ENCODE measurements at regions not wholly inside any gene's neighbourhood (a gene's known extent, or its start where the extent isn't known, plus 50 kb on each side); places are given as distances from the start of the nearest gene placed in this dataset.

DNA sequence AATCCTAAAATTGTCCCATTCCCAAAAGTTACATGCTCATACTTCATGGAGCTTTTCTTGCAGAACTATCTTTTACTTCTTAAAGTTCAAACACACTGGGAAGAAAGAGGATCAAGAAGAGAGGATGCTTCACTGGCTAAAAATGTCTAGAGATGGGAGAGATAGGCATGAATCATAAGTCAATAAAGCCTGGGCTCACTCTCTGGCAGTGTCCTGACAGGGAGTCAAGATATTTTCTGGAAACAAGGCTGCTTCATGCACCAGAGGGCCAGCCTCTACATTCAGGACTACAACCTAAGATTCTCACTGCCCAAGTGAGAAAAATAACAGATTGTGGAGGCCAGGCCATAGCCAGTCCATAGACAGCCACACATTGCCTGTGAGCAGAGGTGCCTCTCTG is 1358.4 kb downstream of the EFNA5 start:
- no peaks in the 10 kb centered on the region for H3K36me3 ChIP-seq
- no peaks in the 10 kb centered on the region for H3K4me1 ChIP-seq
- no peak overlapping the region for H3K27ac ChIP-seq
- no peak for DNase-seq
- no peaks in the 10 kb centered on the region for H3K27me3 ChIP-seq
- intact Hi-C loops (cut with DNase I; ENCODE audit: low total_unique reads), result no loop called here
- TF ChIP-seq, protein P1, sequence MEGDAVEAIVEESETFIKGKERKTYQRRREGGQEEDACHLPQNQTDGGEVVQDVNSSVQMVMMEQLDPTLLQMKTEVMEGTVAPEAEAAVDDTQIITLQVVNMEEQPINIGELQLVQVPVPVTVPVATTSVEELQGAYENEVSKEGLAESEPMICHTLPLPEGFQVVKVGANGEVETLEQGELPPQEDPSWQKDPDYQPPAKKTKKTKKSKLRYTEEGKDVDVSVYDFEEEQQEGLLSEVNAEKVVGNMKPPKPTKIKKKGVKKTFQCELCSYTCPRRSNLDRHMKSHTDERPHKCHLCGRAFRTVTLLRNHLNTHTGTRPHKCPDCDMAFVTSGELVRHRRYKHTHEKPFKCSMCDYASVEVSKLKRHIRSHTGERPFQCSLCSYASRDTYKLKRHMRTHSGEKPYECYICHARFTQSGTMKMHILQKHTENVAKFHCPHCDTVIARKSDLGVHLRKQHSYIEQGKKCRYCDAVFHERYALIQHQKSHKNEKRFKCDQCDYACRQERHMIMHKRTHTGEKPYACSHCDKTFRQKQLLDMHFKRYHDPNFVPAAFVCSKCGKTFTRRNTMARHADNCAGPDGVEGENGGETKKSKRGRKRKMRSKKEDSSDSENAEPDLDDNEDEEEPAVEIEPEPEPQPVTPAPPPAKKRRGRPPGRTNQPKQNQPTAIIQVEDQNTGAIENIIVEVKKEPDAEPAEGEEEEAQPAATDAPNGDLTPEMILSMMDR (IDR thresholded peaks at IDR 0.05 in 4 of 5, conservative IDR thresholded peaks at IDR 0.05 in 1 of 5), result no peak
- no peak for TF ChIP-seq POLR2A (IDR thresholded peaks at IDR 0.05)
- H3K4me3 ChIP-seq, result no peak overlapping the region
- H3K9me3 ChIP-seq, result no peaks in the 10 kb centered on the region
- no peak for ATAC-seq
- in situ Hi-C loops (cut with MboI; ENCODE audit: low sequenced_read_pairs in 4 of 4), result no loop called here

DNA sequence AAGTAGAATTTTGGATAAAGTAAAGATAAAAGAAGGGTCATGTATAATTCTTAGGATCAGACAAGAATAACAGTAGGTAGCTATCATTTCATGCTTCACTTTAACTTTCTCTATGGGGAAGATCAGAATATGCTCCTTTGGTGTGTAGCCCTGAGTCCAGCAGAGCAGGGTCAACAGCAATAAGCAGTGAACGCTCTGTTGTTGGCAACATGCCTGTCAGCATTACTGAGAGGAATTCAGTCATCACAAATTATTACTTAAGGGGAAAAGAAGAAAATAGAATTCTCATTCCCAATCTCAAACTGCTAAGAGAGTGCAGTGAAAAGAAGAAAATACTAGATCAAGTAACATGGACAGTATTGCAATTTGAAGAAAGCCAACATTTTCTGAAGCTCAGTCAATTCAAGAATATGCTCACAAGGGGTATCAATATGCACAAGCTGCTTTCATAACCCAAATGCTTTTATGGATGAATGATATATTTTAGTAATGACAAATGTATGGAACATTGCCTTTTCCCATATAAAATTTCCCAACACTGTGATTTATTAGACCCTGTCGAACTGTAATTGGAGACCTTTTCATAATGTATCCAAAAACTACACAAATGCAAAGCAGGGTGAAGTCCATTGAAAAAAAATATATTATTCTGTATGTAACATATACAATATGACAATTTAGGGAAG is 1359.4 kb downstream of the EFNA5 start:
- Histone ChIP-seq H3K9me3 (no peaks in the 10 kb centered on the region), H3K4me1 (no peaks in the 10 kb centered on the region), H3K27ac (no peak overlapping the region), H3K36me3 (no peaks in the 10 kb centered on the region), H3K4me3 (no peak overlapping the region), H3K27me3 (no peaks in the 10 kb centered on the region)
- no peak for ATAC-seq
- intact Hi-C loops (cut with DNase I; ENCODE audit: low total_unique reads) (no loop called here), in situ Hi-C loops (cut with MboI; ENCODE audit: low sequenced_read_pairs in 4 of 4) (no loop called here)
- TF ChIP-seq, protein P1 (IDR thresholded peaks at IDR 0.05 in 4 of 5, conservative IDR thresholded peaks at IDR 0.05 in 1 of 5), result no peak
- DNase-seq, result no peak

- in situ Hi-C loops (cut with MboI; ENCODE audit: low sequenced_read_pairs in 4 of 4), result no loop called here
These were observed 1363.5 kb downstream of the EFNA5 start for GRCh38 chr5:106307265-106307664.

GRCh38 chr5:106306313-106307028 is 1364.3 kb downstream of the EFNA5 start:
- TF ChIP-seq POLR2A (IDR thresholded peaks at IDR 0.05), result no peak
- TF ChIP-seq, protein P1 (IDR thresholded peaks at IDR 0.05 in 4 of 5, conservative IDR thresholded peaks at IDR 0.05 in 1 of 5), result no peak
- DNase-seq (no peak), ATAC-seq (no peak)
- H3K27me3 ChIP-seq, result no peaks in the 10 kb centered on the region
- no peaks in the 10 kb centered on the region for H3K9me3 ChIP-seq
- in situ Hi-C loops (cut with MboI; ENCODE audit: low sequenced_read_pairs in 4 of 4), result no loop called here
- intact Hi-C loops (cut with DNase I; ENCODE audit: low total_unique reads), result no loop called here
- H3K27ac ChIP-seq, result no peak overlapping the region
- no peak overlapping the region for H3K4me3 ChIP-seq
- H3K4me1 ChIP-seq, result no peaks in the 10 kb centered on the region
- no peaks in the 10 kb centered on the region for H3K36me3 ChIP-seq

More at GRCh38 chr5:106307265-106307664, 1363.5 kb downstream of the EFNA5 start:
- ATAC-seq (no peak), DNase-seq (no peak)
- H3K36me3 ChIP-seq, result no peaks in the 10 kb centered on the region
- H3K27me3 ChIP-seq, result no peaks in the 10 kb centered on the region
- TF ChIP-seq POLR2A (IDR thresholded peaks at IDR 0.05), result no peak
- TF ChIP-seq, protein P1 (IDR thresholded peaks at IDR 0.05 in 4 of 5, conservative IDR thresholded peaks at IDR 0.05 in 1 of 5), result no peak
- no peak overlapping the region for H3K4me3 ChIP-seq
- H3K4me1 ChIP-seq, result no peaks in the 10 kb centered on the region
- H3K9me3 ChIP-seq, result no peaks in the 10 kb centered on the region
- intact Hi-C loops (cut with DNase I; ENCODE audit: low total_unique reads), result no loop called here
- no peak overlapping the region for H3K27ac ChIP-seq
